ENCODE measurements at regions not wholly inside any gene's neighbourhood (a gene's known extent, or its start where the extent isn't known, plus 50 kb on each side); places are given as distances from the start of the nearest gene placed in this dataset.
"Not testable (repeated sequence)": the region's sequence is repeated elsewhere in the genome, so short reads cannot be mapped to it uniquely, and the experiment has no call there.

DNA sequence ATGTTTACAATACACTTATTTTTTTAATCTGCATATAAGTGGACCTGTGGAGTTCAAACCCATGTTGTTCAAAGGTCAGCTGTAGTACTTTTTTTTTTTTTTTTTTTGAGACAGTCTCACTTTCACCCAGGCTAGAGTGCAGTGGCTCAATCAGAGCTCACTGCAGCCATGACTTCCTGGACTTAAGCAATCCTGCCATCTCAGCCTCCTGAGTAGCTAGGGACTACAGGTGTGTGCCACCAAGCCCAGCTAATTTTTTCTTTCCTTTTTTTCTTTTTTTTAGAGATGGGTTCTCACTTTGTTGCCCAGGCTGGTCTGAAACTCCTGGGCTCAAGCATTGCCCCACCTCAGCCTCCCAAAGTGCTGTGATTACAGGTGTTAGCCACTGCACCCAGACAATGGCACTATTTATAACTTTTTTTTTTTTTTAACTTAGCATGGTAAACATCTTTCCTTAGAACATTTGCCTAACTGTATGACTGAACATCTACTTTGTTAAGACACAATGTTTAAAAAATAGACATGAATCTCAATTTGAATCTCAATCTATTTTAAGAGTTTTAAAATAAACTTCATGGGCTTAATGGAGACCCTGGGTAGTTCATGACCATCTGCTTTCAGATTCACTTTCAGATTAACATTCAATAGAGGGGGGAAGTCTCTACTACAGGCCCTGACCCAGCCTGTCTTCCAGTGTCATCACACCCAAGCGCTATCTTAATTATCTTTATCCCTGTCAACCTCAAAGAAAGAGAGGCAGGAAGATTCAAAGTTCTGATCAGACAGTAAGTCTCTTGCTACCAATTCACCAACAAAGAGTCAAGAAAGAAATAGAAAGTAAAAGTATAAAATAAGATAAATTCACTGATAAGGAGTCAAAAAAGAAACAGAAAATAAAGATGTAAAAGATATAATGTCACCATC, 97.7 kb upstream of the DOCK9 start:
- no peak for DNase-seq (ENCODE audit: low read depth in 2 of 2)

DNA sequence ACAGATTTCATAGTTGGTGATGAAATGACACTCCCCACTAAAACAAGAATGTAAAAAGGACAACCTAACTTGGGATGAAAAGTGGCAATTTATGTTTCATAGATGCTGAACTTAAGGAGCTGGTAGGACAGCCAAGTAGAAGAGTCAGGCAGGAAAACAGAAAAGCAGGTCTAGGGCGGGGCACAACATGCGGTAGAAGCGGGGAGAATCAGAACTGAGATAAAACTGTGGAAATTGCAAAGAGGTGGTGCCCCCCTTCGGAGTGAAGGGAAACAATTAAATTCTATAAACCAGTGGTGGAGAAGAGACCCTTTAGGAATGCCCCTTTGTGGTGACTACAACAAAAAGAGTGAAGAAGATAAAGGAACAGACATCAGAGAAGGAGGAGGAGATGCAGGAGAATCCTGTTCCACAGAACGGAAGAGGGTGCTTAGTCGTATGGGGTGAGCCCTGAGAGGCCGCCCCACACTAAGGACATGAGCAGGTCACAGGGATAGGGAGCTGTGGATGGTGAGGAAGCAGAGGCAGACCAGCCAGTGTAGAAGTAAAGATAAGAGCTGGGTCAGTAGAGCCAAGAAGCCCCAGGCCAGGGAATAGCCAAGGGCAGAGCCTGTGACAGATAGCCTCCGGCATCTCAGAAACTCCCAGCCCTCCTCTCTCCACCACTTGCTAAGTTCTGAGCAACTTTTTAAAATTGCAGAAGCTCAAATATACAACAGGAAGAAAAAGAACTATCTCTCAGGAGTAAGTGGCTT, 100.3 kb upstream of the DOCK9 start:
- DNase-seq (ENCODE audit: low read depth in 2 of 2): no peak

DNA sequence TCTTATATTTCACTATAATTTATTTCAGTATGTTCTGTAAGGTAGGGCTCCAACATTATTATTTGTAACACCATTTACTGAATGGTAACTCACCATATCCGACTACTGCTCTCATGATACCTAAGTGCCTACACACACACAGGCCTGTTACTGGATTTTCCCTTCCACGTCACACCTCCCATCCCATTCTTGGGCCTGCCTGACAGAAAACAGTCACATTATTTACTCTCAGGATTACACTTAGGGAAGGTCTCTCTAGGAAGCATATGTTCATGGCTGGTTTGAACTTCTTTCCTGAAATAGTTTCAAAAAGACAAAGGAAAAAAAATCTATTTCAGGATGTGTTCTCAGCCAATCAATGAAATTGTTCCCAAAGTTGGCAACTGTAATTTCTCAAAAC, 102.3 kb upstream of the DOCK9 start:
- DNase-seq (ENCODE audit: low read depth in 2 of 2): no peak

DNA sequence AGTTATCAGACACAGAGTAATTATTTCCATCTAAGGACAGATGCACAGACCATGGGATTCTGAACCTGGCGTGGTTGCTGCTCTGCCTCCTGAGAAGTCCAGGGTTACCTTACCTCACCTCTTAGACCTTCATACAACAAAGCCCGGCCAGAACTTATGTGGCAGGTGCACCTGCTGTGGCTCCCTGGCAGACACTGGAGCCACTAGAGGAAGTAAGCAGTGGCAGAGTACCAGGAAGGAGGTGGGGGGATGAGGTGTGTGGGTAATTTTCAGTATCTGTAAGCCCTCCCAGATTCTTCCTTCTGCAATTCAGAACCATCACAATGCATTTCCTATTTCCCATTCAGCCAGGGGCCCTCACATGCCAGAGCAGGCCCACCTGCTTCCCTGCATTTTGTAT, 106.1 kb upstream of the DOCK9 start:
- no peak for DNase-seq (ENCODE audit: low read depth in 2 of 2)

DNA sequence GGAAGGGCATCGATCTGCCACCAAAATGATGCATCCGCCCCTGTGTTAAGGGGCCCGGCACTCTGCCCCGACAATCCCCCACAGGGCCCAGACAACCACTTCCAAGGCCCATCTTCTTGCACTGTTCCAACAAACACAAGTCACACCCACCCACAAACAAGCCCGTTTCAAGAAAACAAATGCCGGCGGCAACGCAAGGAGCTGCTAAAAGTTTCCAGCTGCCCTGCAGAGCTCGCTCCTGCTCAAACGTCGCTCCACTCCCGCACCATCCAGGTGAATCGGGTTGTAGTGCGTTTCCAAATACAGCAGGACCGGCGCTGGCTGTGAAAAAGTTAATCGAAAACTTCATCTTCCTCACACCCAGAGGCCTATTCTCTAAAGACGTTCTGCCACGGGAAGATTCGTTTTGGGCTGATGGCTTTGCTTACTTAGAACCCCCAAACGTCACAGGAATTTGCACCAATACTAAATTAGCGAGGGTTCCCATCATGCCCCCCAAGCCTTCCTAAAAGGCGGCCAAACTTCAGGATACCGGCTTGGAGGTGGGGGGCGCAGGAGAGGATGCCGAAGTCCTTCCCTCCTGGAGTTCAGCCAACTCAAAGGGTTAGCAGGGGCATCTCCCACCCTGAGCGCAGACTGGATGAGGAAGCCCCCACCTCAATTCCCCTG, 107.4 kb upstream of the DOCK9 start:
- DNase-seq (ENCODE audit: low read depth in 2 of 2): no peak

DNA sequence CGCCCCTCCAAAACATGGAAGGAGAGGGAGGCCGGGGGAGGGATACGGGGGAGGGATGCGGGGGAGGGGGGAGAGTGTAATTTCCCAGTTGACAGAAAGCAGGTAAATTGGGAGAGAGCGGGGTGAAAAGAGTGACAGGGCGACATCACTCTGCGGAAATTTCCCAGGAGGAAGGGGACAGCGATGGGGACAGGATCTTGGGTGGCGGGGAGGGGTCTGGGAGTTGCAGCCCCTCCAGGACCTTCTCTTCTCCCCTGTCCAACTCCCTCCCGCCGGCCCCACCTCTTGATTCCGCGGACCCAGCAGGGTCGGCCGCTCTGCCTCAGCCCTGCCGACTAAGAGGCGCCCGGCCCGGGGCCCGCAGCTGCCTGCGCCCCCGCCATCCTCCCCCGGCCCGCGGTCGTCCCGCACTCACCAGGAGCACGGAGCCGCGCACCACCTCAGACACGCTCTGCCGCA, 108.0 kb upstream of the DOCK9 start:
- no peak for DNase-seq (ENCODE audit: low read depth in 2 of 2)

DNA sequence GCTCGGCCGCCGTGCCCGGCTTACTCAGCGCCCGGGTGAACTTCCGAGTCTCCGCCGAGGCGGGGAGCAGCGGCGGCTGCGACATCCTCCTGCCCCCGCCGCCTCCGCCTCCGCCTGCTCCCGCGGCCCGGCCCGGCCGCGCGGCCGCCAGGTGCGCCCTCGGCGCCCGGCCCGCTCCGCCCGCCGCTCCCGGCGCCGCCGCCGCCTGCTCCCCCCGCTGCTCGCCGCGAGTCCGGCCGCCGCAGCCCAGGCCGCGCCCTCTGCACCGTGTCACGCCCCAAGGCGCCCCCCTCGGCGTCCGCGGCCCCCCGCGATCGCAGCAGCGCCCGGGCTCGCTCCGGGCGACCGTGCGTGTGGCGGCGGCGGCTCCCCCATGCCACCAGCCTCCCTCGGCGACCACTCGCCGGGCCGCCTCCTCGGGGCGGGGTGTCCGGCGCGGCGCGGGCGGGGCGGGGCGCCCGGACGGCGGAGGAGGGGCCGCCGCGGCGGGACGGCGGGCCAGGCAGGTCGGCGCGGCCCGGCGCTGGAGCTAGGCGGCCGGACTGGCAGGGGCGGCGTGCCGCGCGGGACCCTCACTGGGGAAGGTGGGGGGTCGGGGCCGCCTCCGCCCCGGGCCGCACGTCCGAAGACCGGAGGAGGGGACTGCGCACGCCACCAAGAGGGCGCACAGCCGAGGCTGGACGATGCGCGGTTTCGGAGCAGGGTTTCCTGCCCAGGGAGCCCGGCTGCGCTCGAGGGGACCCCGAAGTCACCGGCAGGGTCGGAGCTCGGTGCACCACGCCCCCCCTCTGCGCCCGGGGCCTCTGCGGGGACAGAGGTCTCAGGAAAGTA, 108.6 kb upstream of the DOCK9 start:
- DNase-seq (ENCODE audit: low read depth in 2 of 2): peak; percentile 50 to 80

DNA sequence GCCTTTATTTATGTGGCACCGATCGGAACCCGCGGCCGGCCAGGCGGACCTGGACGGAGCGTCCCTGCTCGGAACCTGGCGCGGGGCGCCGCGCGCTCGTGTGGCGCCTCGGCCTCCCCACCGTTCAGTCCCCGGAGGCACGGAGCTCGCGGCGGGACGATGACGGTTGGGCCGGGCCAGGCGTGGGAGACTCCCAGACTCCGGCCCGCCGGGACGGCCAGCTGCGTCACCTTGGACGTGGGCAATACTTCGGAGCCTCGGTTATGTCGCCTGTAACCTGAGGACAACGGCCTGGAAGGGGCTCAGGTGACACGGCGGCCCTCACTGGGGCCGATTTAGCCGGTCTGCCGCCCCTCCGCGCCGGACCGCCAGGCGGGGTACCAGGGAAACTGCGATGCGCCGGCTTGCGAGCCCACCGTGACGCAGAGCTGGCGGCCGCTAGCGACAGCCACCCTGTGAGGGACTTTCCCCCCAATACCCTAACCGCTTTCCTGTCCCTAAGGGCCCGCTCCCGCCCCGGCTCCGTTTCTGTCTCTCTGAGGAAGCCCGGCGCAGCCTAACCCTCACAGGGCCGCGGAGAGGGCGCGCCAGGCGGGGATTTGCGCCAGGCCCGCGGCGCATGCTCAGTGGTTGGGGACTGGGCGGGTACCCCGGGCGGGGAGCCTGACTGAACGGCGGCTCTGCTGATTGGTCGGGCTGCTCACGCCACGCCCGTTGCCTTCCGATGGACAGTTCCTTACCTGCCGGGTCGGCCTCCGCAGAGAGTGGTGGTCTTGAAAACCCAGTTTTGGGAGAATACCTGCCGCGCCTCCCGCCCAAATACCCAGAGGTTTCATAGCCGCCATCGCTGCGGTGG, 109.5 kb upstream of the DOCK9 start:
- peak; percentile 82 to 91 for DNase-seq (ENCODE audit: low read depth in 2 of 2)

DNA sequence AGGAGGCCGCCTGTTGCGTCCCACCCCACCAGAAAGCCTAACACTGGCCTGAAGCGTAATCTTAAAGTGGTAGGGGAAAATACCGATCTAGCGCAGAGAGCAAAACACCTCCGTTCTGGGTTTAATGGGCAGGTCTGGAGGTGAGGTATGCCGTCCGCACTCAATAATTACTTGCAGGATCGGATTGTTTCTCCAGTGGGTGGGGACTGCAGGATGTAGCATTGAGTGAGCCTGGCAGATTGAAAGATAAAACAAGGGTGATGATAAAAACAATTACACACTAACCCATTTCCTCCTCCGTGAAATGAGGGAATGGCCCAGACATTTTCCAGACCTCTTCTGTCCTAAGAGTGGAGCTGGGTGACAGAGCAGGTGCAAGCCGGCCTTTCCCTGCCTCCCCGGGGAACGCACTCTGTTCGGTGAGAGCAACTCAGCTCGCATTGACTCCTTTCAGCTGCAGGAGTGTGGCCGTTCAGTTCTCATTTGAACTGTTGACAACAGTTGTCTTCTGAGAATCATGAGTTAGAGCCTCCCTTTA, 110.2 kb upstream of the DOCK9 start:
- no peak for DNase-seq (ENCODE audit: low read depth in 2 of 2)

DNA sequence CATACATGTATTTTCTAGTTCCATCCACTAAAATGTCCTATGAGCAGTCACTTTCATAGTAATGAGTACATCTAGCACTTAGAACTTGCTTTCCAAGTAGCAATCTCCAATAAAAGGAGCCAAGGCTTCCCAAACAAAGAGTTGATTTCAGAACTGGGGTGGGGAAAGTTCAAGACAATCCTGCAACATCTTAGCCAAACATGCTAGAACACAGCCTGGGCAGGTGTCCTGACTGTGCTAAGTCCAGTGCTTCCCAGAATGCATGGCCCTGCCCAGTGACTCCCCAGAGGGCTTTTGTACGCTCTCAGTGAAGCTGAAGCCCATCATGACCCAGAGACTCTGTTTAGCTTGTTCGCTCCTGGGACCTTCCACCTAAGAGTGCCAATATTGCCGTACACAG, 106.7 kb upstream of the UBAC2 start:
- no peak for DNase-seq (ENCODE audit: low read depth in 2 of 2)

DNA sequence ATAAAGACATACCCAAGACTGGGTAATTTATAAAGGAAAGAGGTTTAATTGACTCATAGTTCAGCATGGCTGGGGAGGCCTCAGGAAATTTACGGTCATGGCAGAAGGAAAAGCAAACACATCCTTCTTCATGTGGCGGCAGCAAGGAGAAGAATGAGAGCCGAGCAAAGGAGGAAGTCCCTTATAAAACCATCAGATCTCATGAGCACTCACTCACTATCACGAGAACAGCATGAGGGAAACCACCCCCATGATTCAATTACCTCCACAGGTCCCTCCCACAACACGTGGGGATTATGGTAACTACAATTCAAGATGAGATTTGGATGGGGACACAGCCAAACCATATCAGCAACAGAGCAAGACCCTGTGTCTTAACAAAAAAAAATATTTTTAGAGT, 98.8 kb upstream of the UBAC2 start:
- DNase-seq (ENCODE audit: low read depth in 2 of 2): not testable (repeated sequence)

DNA sequence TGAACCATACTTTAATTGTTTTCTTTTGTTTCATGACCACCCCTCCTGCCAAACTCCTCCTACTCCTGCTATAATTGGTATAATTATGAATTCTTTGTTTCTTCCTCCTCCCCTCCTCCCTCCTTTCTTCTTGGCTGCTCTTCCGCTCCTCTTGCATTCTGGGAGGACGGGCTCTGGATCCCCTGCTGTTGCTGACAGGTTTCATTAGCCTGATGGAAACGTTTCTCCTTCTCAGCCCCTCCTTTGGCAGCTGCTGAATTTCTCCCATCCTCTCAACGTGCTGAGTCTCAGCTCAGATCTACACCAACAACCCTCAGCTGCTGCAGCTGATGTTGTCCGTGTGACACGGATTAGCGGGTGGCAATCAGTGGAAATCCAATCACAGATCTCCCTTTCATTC, 97.1 kb upstream of the UBAC2 start:
- no peak for DNase-seq (ENCODE audit: low read depth in 2 of 2)

DNA sequence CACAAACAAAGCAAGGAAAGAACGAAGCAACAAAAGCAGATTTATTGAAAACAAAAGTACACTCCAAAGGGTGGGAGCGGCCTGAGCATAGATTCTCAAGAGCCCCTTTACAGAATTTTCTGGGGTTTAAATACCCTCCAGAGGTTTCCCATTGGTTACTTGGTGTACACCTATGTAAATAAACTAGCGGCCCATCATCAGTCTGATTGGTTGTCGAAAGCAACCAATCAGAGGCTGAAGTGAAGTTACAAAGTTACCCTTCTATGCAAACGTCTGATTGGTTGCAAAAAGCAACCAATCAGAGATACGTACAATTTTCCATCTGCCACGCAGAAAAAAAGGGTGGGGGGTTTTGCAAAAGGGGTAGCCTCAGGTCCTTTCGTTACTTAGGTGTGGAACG, 96.3 kb upstream of the UBAC2 start:
- no peak for DNase-seq (ENCODE audit: low read depth in 2 of 2)

DNA sequence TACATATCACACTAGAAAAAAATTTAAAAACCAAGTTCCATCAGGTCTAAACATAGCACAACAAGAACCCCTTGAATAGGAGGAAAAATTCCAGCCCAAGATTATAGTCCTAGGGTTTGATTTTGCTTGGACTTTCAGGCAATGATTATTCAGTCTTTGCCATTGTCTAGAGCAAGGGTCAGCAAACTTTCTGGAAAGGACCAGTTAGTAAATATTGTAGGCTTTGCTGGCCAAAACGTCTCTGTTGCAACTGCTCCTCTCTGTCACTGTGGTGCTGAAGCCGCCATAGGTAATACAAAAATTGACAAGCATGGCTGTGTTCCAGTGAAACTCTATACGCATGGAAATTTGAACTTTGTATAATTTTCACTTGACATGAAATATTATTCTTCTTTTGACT, 95.5 kb upstream of the UBAC2 start:
- DNase-seq (ENCODE audit: low read depth in 2 of 2): no peak

DNA sequence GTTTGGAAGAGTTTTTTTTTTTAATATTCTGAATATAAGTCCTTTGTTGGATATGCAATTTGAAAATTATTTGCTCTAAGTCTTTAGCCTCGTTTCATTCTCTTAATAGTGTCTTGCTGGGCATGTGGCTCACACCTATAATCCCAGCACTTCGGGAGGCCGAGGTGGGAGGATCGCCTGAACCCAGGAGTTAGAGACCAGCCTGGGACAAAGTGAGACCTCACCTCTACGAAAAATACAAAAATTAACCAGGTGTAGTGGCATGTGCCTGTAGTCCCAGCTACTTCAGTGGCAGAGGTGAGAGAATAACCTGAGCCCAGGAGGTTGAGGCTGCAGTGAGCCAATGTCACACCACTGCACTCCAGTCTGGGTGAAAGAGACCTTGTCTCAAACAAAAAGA, 87.3 kb upstream of the UBAC2 start:
- DNase-seq (ENCODE audit: low read depth in 2 of 2): no peak

DNA sequence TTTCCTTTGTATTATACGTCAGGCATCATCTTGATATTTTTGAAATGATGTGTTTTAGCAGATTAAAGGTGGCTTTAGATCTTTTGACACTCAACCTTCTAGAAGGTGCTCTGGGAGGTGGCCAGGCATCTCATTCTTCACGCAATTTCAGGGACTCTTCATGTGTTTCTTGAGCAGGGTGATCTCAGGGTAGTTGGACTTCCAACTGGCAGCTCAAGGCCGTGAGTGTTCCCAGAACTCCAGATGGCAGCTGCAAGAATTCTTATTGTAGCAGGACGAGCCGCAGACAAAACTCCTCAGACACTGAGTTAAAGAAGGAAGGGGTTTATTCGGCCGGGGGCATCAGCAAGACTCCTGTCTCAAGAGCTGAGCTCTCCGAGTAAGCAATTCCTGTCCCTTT, 82.5 kb upstream of the UBAC2 start:
- no peak for DNase-seq (ENCODE audit: low read depth in 2 of 2)

DNA sequence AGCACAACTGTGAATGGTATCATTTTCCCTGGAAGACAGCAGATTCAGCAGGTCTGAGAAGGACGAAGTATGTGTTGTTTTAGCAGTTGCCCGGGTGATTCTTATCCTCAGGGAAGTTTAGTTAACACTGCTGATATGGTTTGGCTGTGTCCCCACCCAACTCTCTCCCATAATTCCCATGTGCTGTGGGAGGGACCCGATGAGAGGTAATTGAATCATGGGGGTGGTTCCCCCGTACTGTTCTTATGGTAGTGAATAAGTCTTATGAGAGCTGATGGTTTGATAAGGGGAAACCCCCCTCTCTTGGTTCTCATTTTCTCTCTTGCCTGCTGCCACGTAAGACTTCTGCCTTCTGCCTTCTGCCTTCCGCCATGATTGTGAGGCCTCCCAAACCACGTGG, 81.0 kb upstream of the UBAC2 start:
- peak in 1 of 2 donors; percentile 2 for DNase-seq (ENCODE audit: low read depth in 2 of 2)

DNA sequence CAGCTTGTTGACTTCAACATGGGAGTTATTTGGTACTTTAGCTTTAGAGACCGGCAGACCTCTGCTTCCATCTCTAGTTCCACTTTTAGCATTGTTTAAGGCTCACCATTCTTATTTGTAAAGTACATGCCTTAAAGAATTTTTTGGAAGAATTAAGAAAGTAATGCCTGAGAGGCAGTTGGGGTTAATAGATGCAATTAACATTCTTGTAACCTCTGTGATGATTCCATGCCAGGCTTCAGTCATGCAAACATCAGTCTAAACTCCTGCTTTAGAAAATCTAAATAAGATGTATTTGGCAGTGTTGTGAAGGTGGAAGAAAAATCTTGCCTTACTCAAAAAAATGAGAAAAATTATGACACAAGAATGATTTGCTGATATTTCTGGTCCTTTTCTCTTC, 79.9 kb upstream of the UBAC2 start:
- DNase-seq (ENCODE audit: low read depth in 2 of 2): no peak

DNA sequence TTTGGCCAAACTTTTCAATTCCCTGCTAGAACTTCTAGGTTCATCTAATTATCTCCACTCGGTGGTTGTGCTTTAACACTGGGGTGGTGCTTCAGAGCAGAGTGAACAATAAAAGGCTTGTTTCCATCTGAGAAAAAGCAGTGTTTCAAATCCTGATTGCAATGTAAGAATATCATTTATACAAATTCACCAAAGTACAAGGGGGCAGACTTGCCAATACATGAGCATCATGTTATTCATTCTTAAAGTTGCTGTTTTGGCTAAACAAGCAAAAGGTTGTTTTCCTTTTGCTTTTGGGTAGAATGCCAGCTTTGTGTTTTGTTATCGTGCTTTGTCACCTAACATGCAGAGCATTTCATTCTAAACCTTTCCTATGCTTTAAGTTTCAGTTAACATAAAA, 78.5 kb upstream of the UBAC2 start:
- DNase-seq (ENCODE audit: low read depth in 2 of 2): no peak

All from stimulated activated CD8-positive, alpha-beta memory T cell treated with anti-CD3 and anti-CD28 coated beads, Interleukin-7, amount 100 ng/mL, for 4 hours (primary cell).